Right lobe of liver (tissue), 4 donors: ENCODE measurements at regions not wholly inside any gene's neighbourhood (a gene's known extent, or its start where the extent isn't known, plus 50 kb on each side); places are given as distances from the start of the nearest gene placed in this dataset.

Experiments
- CTCF ChIP-seq, 4 donors: fragments of 200-600 bp in 3 of 4; fragments of 450-650 bp in 1 of 4; IDR thresholded peaks; one replicate each; pipeline versions ENCODE4 v1.5.1 to v1.8.0; 2016 to 2022; ENCODE audit warnings: antibody characterized with exemption in 4 of 4, mild to moderate bottlenecking in 2 of 4
- POLR2A ChIP-seq: fragments of 450-650 bp; IDR thresholded peaks from one replicate; pipeline ENCODE4 v1.6.1; 2017; ENCODE audit warnings: antibody characterized with exemption, mild to moderate bottlenecking
- donor health status: DM: no; HTN: no; CAD: no.
- donor health status: DM: no; HTN: no; CAD: no.
- donor health status: DM: no; HTN: yes; CAD: no.

DNA sequence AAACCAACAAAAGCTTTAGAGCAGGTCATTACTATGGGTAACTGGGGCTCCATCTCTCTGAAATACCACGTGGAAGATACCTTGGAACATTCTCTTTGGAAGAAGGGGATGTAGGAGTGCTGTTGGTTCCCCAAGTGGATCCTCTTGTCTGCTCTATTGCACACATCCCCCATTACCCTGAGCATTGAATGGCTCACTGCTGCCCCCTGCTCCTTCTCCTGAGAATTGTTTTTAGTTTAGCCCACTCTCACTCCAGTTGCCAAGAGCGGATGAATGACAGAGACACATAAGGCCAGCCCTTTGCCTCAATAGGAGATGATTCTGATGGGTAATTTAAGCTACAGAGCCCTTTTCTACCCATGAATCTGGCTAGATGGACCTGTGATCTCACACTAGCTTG lies 135.6 kb upstream of the SUCLG2 start:
- TF ChIP-seq POLR2A (no peak), CTCF (IDR thresholded peaks at IDR 0.05) (peak; percentile 45 to 71 (median 60))
